RWPE1 (cell line): ENCODE measurements at regions not wholly inside any gene's neighbourhood (a gene's known extent, or its start where the extent isn't known, plus 50 kb on each side); places are given as distances from the start of the nearest gene placed in this dataset.
"Not testable (repeated sequence)": the region's sequence is repeated elsewhere in the genome, so short reads cannot be mapped to it uniquely, and the experiment has no call there.

ENCODE experiments used
- CTCF ChIA-PET: fragments of 350-600 bp; sonication (Branson Sonifier 250); formaldehyde crosslinking; extraction: SDS; loops from one replicate; lab custom pipeline; 2021; lab: Yijun Ruan, JAX
- POLR2A ChIA-PET: fragments of 400-600 bp; formaldehyde crosslinking; extraction: SDS; loops from one replicate; lab custom pipeline; 2020; ENCODE audit warnings: antibody characterized with exemption; ENCODE audit not compliant: low non-redundant PET; lab: Yijun Ruan, JAX
- DNase-seq: peaks from one replicate; pipeline ENCODE4 v3.0.0; 2012; ENCODE audit warnings: low spot score
- H3K27ac ChIP-seq: fragments of 450-650 bp; 2 replicates; pipeline ENCODE4 v1.5.1; 2017
- CTCF ChIP-seq: fragments of 450-650 bp; conservative IDR thresholded peaks from 2 replicates; pipeline ENCODE4 v1.5.1; 2017; ENCODE audit warnings: low read depth, mild to moderate bottlenecking

- no peak overlapping the region for H3K27ac ChIP-seq
- ChIA-PET POLR2A (no interaction called here), CTCF (no interaction called here)
- no peak for TF ChIP-seq CTCF
- no peak for DNase-seq
Observed at GRCh38 chr17:21592774-21593173, 99.5 kb upstream of the KCNJ18 start.

GRCh38 chr17:21593452-21594105 is 98.7 kb upstream of the KCNJ18 start:
- POLR2A ChIA-PET, H3K27ac ChIP-seq, CTCF ChIA-PET, DNase-seq: not testable (repeated sequence)

DNA sequence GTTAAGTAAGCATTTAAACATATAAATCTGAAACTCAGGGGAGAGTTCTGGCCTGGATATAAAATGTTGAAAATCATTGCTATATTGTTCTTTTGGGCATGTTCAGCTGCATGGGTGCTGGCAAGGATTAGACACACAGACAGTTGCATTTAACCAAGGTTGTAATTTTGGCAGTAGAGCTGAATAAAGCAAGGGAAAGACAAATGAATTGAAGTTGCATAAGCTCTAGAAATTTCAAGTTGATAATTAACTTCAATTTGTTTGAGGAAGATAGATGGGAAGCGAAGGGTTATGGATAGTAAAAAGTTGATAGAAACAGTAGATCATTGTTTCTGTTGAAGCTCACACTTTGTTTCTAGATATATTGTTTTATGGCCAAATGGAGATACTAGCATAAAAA is 97.2 kb upstream of the KCNJ18 start:
- TF ChIP-seq CTCF, result no peak
- ChIA-PET POLR2A (no interaction called here), CTCF (no interaction called here)
- no peak for DNase-seq
- H3K27ac ChIP-seq, result no peak overlapping the region

DNA sequence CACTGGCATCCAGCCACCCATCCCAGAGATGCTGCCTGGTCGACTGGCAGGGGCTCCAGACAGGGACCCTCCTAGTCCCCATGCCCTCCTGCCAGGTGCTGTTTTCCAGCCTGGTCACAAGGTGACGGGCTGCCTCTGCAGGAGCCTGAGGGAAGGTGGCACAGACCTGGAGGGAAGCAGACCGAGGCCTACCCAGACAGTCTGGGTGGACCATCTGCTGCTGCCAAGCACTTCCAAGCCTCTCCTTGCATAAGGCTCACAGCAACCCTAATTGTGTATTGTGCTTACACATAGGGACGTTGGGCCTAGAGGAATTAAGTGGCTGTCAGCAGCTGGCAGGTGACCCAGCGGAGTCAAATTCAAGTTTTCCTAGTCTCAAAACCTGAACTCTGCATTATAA is 90.1 kb upstream of the KCNJ18 start:
- CTCF ChIA-PET, result no interaction called here
- no peak overlapping the region for H3K27ac ChIP-seq
- DNase-seq, result no peak
- no peak for TF ChIP-seq CTCF
- POLR2A ChIA-PET, result no interaction called here

GRCh38 chr17:21603292-21603691 is 89.0 kb upstream of the KCNJ18 start:
- CTCF ChIA-PET, result not testable (repeated sequence)

DNA sequence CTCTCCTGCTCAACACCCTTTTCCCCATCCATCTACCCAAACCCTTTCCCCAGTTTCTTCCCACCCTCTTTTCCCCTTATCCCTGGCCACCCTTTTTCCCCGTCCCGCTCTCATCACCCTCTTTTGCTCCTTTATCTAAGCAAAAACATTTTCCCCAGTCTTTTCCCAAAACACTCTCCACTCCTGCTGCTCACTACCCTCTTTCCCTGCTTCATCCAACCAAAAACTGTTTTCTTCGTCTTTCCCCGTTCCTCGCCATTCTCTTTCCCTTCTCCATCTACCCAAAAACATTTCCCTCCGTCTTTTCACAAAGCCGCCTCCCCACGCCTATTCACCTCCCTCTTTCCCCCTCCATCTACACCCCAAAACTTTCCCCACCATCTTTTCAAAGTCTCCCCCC is 80.9 kb upstream of the KCNJ18 start:
- POLR2A ChIA-PET, CTCF ChIA-PET, H3K27ac ChIP-seq, DNase-seq: not testable (repeated sequence)

More at GRCh38 chr17:21603292-21603691, 89.0 kb upstream of the KCNJ18 start:
- DNase-seq, H3K27ac ChIP-seq, POLR2A ChIA-PET: not testable (repeated sequence)

DNA sequence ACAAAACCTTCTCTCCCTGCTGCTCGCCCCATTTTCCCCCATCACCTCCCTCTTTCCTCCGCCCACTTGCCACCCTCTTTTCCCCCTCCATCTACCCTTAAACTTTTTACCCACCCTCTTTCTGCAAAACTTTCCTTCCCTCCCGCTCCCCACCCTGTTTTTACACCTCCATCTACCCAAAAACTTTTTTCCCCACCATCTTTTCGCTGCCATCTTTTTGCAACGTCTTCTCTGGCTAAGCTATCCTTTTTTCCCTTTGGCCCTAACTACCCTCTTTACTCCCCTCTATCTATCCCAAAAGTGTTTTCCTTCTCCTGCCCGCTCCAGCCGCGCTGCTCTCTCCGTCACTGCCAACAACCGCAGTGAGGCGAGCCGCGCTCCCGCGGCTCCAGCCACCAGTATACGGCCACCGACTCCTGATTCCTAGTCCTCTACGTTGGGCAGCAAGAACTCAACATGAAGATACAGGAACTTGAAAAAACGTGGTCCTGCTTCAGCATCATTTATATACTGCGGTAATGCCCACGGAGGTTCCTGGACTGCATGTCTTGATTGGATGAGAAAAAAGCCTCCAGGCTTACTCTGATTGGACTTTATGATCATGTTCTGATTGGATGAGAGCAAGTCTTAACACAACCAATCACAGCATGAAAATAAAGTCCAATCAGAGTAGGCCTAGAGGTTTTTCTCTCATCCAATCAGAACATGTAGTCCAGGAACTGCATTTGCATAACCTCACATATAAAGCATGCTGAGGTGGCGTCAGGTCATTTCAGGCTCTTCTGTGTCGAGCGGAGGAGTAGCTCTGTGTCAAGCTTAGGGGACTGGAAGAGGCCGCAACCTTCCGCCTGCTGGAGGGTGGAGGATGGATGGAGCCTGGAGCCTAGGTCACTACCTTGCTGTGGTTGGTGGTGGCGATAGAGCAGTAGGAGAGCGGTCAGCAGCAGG is 79.9 kb upstream of the KCNJ18 start:
- H3K27ac ChIP-seq, CTCF ChIA-PET, DNase-seq, POLR2A ChIA-PET: not testable (repeated sequence)

GRCh38 chr17:21613071-21613429 is 79.3 kb upstream of the KCNJ18 start:
- no peak for DNase-seq
- no peak for TF ChIP-seq CTCF
- no peak overlapping the region for H3K27ac ChIP-seq
- ChIA-PET CTCF (no interaction called here), POLR2A (no interaction called here)

DNA sequence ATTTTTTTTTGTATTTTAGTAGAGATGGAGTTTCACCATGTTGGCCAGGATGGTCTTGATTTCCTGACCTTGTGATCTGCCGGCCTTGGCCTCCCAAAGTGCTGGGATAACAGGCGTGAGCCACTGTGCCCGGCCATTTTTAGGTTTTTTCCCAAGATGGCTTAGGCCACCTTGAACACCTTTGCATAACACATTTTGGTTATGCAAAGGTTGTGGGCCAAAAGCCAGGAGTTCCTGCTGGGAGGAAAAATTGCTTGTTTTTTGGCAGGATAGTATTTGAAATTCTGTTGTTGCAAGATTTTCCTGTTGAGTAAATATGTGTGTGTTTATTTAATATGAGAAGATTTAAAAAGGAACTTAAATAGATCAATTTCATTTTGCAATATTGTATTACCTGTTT is 65.3 kb upstream of the KCNJ18 start:
- H3K27ac ChIP-seq, CTCF ChIA-PET, POLR2A ChIA-PET, DNase-seq: not testable (repeated sequence)
